GM12878 (cell line): ENCODE measurements at regions not wholly inside any gene's neighbourhood (a gene's known extent, or its start where the extent isn't known, plus 50 kb on each side); places are given as distances from the start of the nearest gene placed in this dataset.

Source experiments
- ATAC-seq: fragments of 200-7000 bp; cut with Tn5 transposase; 3 replicates; pipeline ENCODE4 v1.9.1; 2020; ENCODE audit warnings: mild to moderate bottlenecking, moderate library complexity
- BruUV-seq: library from RNA; stranded (reverse); fragments of 400-500 nt; replicated peaks from 2 replicates; lab custom pipeline; 2021; lab: Mats Ljungman, UMichigan
- CTCF ChIA-PET: fragments of 300-600 bp; sonication (Branson Sonifier 250); formaldehyde crosslinking; extraction: SDS; loops from one replicate; lab custom pipeline; 2021; ENCODE audit warnings: inconsistent platforms; lab: Yijun Ruan, JAX
- POLR2A ChIA-PET: fragments of 350-600 bp; formaldehyde crosslinking; extraction: SDS; loops from one replicate; lab custom pipeline; 2021; ENCODE audit warnings: inconsistent platforms; lab: Charles Lee
- RAD21 ChIA-PET: fragments of 300-600 bp; sonication (Branson Sonifier 250); formaldehyde crosslinking; loops from one replicate; lab custom pipeline; 2023; ENCODE audit warnings: antibody characterized with exemption; ENCODE audit not compliant: unreplicated experiment; lab: Charles Lee
- SMC1A ChIA-PET: fragments of 300-600 bp; sonication (Branson Sonifier 250); formaldehyde crosslinking; loops from one replicate; lab custom pipeline; 2023; ENCODE audit not compliant: unreplicated experiment, uncharacterized antibody; lab: Charles Lee
- DNase-seq: peaks from one replicate; pipeline ENCODE4 v3.0.0-alpha.2; 2011; ENCODE audit warnings: low read depth, low spot score
- FAIRE-seq: peaks from 3 replicates; lab custom pipeline; 2011; peaks lifted over from hg19 to GRCh38; lab: Jason Lieb, UNC
- H2AFZ ChIP-seq: 2 replicates; pipeline ENCODE4 v1.6.0; 2011; ENCODE audit warnings: low read depth, low read length, control low read depth; ENCODE audit not compliant: control insufficient read depth
- H3K27ac ChIP-seq: 2 replicates; pipeline ENCODE4 v1.5.1; 2011; ENCODE audit warnings: control low read depth; ENCODE audit not compliant: control insufficient read depth, insufficient read depth
- H3K27me3 ChIP-seq, 2 experiments: replicated peaks in 1 of 2; 2 replicates each; pipeline versions ENCODE4 v1.6.0 to v1.6.1; 2011; ENCODE audit warnings: low read length in 1 of 2; ENCODE audit not compliant: control insufficient read depth in 2 of 2, insufficient read depth in 2 of 2
- H3K36me3 ChIP-seq, 2 experiments: 2 replicates each; pipeline ENCODE4 v1.5.1; 2011; ENCODE audit warnings: low read length in 1 of 2; ENCODE audit not compliant: control insufficient read depth in 2 of 2, insufficient read depth in 2 of 2
- H3K4me1 ChIP-seq: 2 replicates; pipeline ENCODE4 v1.6.1; 2011; ENCODE audit warnings: mild to moderate bottlenecking, low read length, moderate library complexity, mixed read lengths; ENCODE audit not compliant: control insufficient read depth, insufficient read depth
- H3K4me2 ChIP-seq: 2 replicates; pipeline ENCODE4 v1.6.0; 2011; ENCODE audit warnings: control low read depth; ENCODE audit not compliant: control insufficient read depth, insufficient read depth
- H3K4me3 ChIP-seq: fragments of 200-600 bp; sonication (generic); 2 replicates; pipeline ENCODE4 v1.5.1; 2016
- H3K79me2 ChIP-seq: 2 replicates; pipeline ENCODE4 v1.6.0; 2011; ENCODE audit warnings: low read length; ENCODE audit not compliant: control insufficient read depth, insufficient read depth
- H3K9ac ChIP-seq: 2 replicates; pipeline ENCODE4 v1.8.0; 2011; ENCODE audit warnings: low read length, control low read depth, mixed read lengths; ENCODE audit not compliant: control insufficient read depth, insufficient read depth
- H3K9me3 ChIP-seq: replicated peaks from 3 replicates; pipeline ENCODE4 v1.5.1; 2011; ENCODE audit warnings: mild to moderate bottlenecking, low read length; ENCODE audit not compliant: control insufficient read depth, insufficient read depth
- H4K20me1 ChIP-seq: 2 replicates; pipeline ENCODE4 v1.6.0; 2011; ENCODE audit not compliant: control insufficient read depth, insufficient read depth
- ATF7 ChIP-seq: fragments of 450-650 bp; IDR thresholded peaks from 2 replicates; pipeline ENCODE4 v1.6.1; 2016; ENCODE audit warnings: low read depth, mild to moderate bottlenecking
- CBX3 ChIP-seq: fragments of 200-600 bp; sonication (generic); IDR thresholded peaks from 2 replicates; pipeline ENCODE4 v1.6.1; 2016; ENCODE audit warnings: low read depth, borderline replicate concordance
- CBX5 ChIP-seq: sonication (generic); IDR thresholded peaks from 2 replicates; pipeline ENCODE4 v1.6.1; 2016; ENCODE audit warnings: low read depth, moderate library complexity, mild to moderate bottlenecking, inconsistent platforms
- CEBPB ChIP-seq, 2 experiments: fragments of 150-350 bp in 1 of 2; IDR thresholded peaks; 2 replicates each; pipeline ENCODE4 v1.6.1; 2012 to 2014; ENCODE audit warnings: low read depth in 2 of 2, low read length in 2 of 2, borderline replicate concordance in 1 of 2, inconsistent platforms in 1 of 2
- ESRRA ChIP-seq: IDR thresholded peaks from 2 replicates; pipeline ENCODE4 v1.6.1; 2012; ENCODE audit warnings: mild to moderate bottlenecking, low read length, improper control_type of control experiment
- FOS ChIP-seq: IDR thresholded peaks from 3 replicates; pipeline ENCODE4 v1.6.1; 2011; ENCODE audit warnings: borderline replicate concordance; ENCODE audit not compliant: insufficient read length; ENCODE audit errors: extremely low read depth
- NBN ChIP-seq: fragments of 450-650 bp; IDR thresholded peaks from 2 replicates; pipeline ENCODE4 v1.6.1; 2016
- NRF1 ChIP-seq: conservative IDR thresholded peaks from 2 replicates; pipeline ENCODE4 v1.6.1; 2011; ENCODE audit warnings: mild to moderate bottlenecking, low read depth, low read length, improper control_type of control experiment
- PML ChIP-seq: IDR thresholded peaks from 2 replicates; pipeline ENCODE4 v1.6.1; 2012; ENCODE audit warnings: low read length, inconsistent platforms
- RBBP5 ChIP-seq: fragments of 200-600 bp; sonication (generic); conservative IDR thresholded peaks from 2 replicates; pipeline ENCODE4 v1.6.1; 2016
- SPI1 ChIP-seq: IDR thresholded peaks from 2 replicates; pipeline ENCODE4 v1.6.1; 2011; ENCODE audit warnings: low read depth, mild to moderate bottlenecking, low read length, moderate library complexity, borderline replicate concordance; ENCODE audit not compliant: insufficient read depth
- SREBF2 ChIP-seq: IDR thresholded peaks from 2 replicates; pipeline ENCODE4 v1.6.1; 2012; ENCODE audit warnings: mild to moderate bottlenecking, low read length
- SRF ChIP-seq, 2 experiments: IDR thresholded peaks; 2 replicates each; pipeline ENCODE4 v1.6.1; 2011; ENCODE audit warnings: low read depth in 2 of 2, low read length in 2 of 2, mild to moderate bottlenecking in 1 of 2, moderate library complexity in 1 of 2
- STAT3 ChIP-seq: IDR thresholded peaks from 2 replicates; pipeline ENCODE4 v1.6.1; 2011; ENCODE audit warnings: low read depth, low read length, improper control_type of control experiment
- TCF3 ChIP-seq: IDR thresholded peaks from 2 replicates; pipeline ENCODE4 v1.6.1; 2012; ENCODE audit warnings: low read depth, mild to moderate bottlenecking, low read length, borderline replicate concordance; ENCODE audit not compliant: insufficient read depth
- ZNF24 ChIP-seq: fragments of 450-650 bp; IDR thresholded peaks from 2 replicates; pipeline ENCODE4 v1.6.1; 2017; ENCODE audit warnings: antibody characterized with exemption, mild to moderate bottlenecking
- ZNF687 ChIP-seq: fragments of 450-650 bp; IDR thresholded peaks from 2 replicates; pipeline ENCODE4 v1.6.1; 2017; ENCODE audit warnings: mild to moderate bottlenecking, moderate library complexity
- ZSCAN29 ChIP-seq: fragments of 450-650 bp; IDR thresholded peaks from 2 replicates; pipeline ENCODE4 v1.6.1; 2017; ENCODE audit warnings: mild to moderate bottlenecking, moderate library complexity
- WGBS: methylation state at CpG from one replicate; pipeline ENCODE4 v1.1.6; 2016; ENCODE audit warnings: low lambda C conversion rate; ENCODE audit not compliant: insufficient replicate concordance, insufficient coverage; ENCODE audit errors: missing lambda C conversion rate; 5-methylcytosine and 5-hydroxymethylcytosine counted together
- in situ Hi-C: fragments of 300-500 bp; cut with MboI; formaldehyde crosslinking; loops from 9 replicates; pipeline ENCODE4 v1.14.3; 2018; ENCODE audit warnings: mixed read lengths
- intact Hi-C: fragments of 100-400 bp; cut with micrococcal nuclease; formaldehyde crosslinking; loops from one replicate; pipeline ENCODE4 v1.14.2; 2022; ENCODE audit not compliant: unreplicated experiment
- TF ChIP-seq, protein P1 (sequence below): fragments of 150-350 bp; IDR thresholded peaks from 2 replicates; pipeline ENCODE4 v1.6.1; 2014; ENCODE audit warnings: mild to moderate bottlenecking, low read depth, low read length
- TF ChIP-seq, protein P2 (sequence below): fragments of 450-650 bp; conservative IDR thresholded peaks from 2 replicates; pipeline ENCODE4 v1.6.1; 2017; ENCODE audit warnings: mild to moderate bottlenecking, moderate library complexity

GRCh38 chr13:44785401-44785800 lies 203.9 kb downstream of the NUFIP1 start:
- H3K4me2 ChIP-seq: no peak overlapping the region
- intact Hi-C loops: no loop called here
- no peak overlapping the region for H2AFZ ChIP-seq
- ChIA-PET RAD21 (no interaction called here), POLR2A (no interaction called here), SMC1A (no interaction called here), CTCF (no interaction called here)
- H3K27me3 ChIP-seq: no peaks in the 10 kb centered on the region
- no peaks in the 10 kb centered on the region for H4K20me1 ChIP-seq
- TF ChIP-seq SRF (IDR thresholded peaks at IDR 0.05; ENCODE audit: low read depth in 2 of 2, low read length in 2 of 2) (no peak), TCF3 (no peak), ZNF24 (no peak), SREBF2 (no peak), ATF7 (no peak), STAT3 (no peak), CBX3 (no peak), RBBP5 (no peak), NBN (no peak), FOS (no peak), ZNF687 (no peak), ZSCAN29 (no peak), ESRRA (no peak), CEBPB (IDR thresholded peaks at IDR 0.05; ENCODE audit: borderline replicate concordance in 1 of 2, low read depth in 2 of 2, low read length in 2 of 2) (no peak), NRF1 (no peak), PML (no peak), CBX5 (no peak), SPI1 (no peak)
- TF ChIP-seq, protein P1, sequence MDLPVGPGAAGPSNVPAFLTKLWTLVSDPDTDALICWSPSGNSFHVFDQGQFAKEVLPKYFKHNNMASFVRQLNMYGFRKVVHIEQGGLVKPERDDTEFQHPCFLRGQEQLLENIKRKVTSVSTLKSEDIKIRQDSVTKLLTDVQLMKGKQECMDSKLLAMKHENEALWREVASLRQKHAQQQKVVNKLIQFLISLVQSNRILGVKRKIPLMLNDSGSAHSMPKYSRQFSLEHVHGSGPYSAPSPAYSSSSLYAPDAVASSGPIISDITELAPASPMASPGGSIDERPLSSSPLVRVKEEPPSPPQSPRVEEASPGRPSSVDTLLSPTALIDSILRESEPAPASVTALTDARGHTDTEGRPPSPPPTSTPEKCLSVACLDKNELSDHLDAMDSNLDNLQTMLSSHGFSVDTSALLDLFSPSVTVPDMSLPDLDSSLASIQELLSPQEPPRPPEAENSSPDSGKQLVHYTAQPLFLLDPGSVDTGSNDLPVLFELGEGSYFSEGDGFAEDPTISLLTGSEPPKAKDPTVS: no peak
- TF ChIP-seq, protein P2, sequence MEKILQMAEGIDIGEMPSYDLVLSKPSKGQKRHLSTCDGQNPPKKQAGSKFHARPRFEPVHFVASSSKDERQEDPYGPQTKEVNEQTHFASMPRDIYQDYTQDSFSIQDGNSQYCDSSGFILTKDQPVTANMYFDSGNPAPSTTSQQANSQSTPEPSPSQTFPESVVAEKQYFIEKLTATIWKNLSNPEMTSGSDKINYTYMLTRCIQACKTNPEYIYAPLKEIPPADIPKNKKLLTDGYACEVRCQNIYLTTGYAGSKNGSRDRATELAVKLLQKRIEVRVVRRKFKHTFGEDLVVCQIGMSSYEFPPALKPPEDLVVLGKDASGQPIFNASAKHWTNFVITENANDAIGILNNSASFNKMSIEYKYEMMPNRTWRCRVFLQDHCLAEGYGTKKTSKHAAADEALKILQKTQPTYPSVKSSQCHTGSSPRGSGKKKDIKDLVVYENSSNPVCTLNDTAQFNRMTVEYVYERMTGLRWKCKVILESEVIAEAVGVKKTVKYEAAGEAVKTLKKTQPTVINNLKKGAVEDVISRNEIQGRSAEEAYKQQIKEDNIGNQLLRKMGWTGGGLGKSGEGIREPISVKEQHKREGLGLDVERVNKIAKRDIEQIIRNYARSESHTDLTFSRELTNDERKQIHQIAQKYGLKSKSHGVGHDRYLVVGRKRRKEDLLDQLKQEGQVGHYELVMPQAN: no peak
- no peak overlapping the region for H3K4me3 ChIP-seq
- WGBS: 72% methylated on average over 3 of the region's 3 CpGs
- no peaks in the 10 kb centered on the region for H3K4me1 ChIP-seq
- H3K9ac ChIP-seq: no peak overlapping the region
- BruUV-seq: no TSS peak
- H3K27ac ChIP-seq: no peak overlapping the region
- ATAC-seq: no peak
- H3K36me3 ChIP-seq: no peaks in the 10 kb centered on the region
- H3K79me2 ChIP-seq: no peaks in the 10 kb centered on the region
- in situ Hi-C loops: no loop called here
- no peak for DNase-seq
- H3K9me3 ChIP-seq: no peaks in the 10 kb centered on the region; the same call in 2 of the 3 replicates
- FAIRE-seq: no peak
